GM13977 (cell line): ENCODE measurements at regions not wholly inside any gene's neighbourhood (a gene's known extent, or its start where the extent isn't known, plus 50 kb on each side); places are given as distances from the start of the nearest gene placed in this dataset.
"Not testable (repeated sequence)": the region's sequence is repeated elsewhere in the genome, so short reads cannot be mapped to it uniquely, and the experiment has no call there.

Source experiments
- DNase-seq: peaks from one replicate; pipeline ENCODE4 v3.0.0; 2012; ENCODE audit warnings: low spot score
- CTCF ChIP-seq: IDR thresholded peaks from 2 replicates; pipeline ENCODE4 v1.5.1; 2012; ENCODE audit warnings: mild to moderate bottlenecking, control low read depth; ENCODE audit not compliant: insufficient read depth; ENCODE audit errors: extremely low read depth, missing control alignments
- in situ Hi-C: fragments of 300-500 bp; cut with MboI; formaldehyde crosslinking; loops from one replicate; pipeline ENCODE4 v1.12.0; 2022; ENCODE audit warnings: low sequenced_read_pairs, low pct_unique_long_range_greater_than_20kb, mixed read lengths, inconsistent platforms; ENCODE audit not compliant: unreplicated experiment

GRCh38 chr1:229169399-229169798 lies 101.5 kb upstream of the RAB4A start:
- no peak for DNase-seq
- TF ChIP-seq CTCF, result no peak
- in situ Hi-C loops, result no loop called here

DNA sequence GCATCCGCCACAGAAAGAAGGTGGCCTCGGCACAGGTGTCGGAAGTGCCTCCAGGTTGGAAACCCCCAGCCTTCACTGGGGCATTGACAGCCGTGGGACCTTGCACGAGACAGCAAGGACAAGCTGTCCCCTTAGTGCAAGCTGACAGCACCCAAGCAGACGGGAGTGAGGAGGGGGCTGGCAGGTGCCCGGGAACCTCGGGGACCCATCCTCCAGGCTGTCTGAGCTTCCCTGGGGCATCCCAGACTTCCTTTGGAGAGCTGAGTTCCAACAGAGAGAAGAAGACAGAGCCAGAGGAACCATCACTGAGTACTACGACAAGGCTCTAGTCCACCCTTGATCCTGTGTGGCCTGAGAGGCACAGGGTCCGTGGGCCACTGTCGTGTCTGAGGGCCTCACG lies 100.6 kb upstream of the RAB4A start:
- in situ Hi-C loops, result no loop called here
- TF ChIP-seq CTCF, result no peak
- DNase-seq, result no peak

GRCh38 chr1:229170778-229171505 lies 100.0 kb upstream of the RAB4A start:
- in situ Hi-C loops, result no loop called here
- no peak for DNase-seq
- no peak for TF ChIP-seq CTCF

- DNase-seq, result no peak
Measured at GRCh38 chr1:229171934-229172333, 99.0 kb upstream of the RAB4A start.

DNA sequence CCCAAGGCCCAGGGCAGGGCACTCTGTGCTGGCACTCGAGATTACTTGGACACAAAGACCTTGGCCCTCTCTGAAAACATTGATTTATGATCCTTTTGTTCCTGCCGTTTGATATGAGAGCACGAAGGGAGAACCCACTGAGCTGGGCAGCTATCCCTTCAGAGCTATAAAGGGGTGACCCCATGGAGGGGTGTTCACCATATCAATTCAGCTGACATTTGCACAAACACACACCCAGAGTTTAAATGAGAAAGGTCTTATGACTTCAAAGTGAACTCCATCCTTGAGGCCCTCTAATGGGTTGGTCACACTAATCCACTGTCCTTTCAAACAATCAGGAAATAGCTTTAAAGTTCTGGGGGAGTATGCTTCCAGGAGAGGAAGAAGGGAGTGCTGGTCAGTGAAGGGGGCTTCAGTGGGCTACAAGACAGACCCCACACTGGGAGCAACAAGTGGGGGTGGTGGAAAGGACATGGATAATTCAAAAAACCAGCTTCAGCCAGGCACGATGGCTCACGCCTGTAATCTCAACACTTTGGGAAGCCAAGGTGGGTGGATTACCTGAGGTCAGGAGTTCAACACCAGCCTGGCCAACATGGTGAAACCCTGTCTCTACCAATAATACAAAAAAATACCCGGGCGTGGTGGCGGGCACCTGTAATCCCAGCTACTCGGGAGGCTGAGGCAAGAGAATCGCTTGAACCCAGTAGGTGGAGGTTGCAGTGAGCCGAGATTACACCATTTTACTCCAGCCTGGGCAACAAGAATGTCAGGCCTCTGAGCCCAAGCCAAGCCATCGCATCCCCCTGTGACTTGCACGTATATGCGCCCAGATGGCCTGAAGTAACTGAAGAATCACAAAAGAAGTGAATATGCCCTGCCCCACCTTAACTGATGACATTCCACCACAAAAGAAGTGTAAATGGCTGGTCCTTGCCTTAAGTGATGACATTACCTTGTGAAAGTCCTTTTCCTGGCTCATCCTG lies 97.1 kb upstream of the RAB4A start:
- in situ Hi-C loops, DNase-seq: not testable (repeated sequence)

More at GRCh38 chr1:229171934-229172333, 99.0 kb upstream of the RAB4A start:
- no peak for TF ChIP-seq CTCF
- in situ Hi-C loops, result no loop called here

DNA sequence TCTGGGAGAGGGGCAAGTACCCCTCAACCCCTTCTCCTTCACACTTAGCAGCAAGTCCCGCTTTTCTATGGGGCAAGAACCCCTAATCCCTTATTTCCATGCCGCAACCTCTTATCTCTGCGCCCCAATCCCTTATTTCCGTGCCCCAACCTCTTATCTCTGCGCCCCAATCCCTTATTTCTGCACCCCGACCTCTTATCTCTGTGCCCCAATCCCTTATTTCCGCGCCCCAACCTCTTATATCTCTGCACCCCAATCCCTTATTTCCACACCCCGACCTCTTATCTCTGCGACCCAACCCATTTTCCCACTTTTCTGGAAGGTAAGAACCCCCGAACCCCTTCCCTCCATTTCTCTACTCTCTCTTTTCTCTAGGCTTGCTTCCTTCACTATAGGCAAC lies 95.6 kb upstream of the RAB4A start:
- in situ Hi-C loops, DNase-seq: not testable (repeated sequence)

DNA sequence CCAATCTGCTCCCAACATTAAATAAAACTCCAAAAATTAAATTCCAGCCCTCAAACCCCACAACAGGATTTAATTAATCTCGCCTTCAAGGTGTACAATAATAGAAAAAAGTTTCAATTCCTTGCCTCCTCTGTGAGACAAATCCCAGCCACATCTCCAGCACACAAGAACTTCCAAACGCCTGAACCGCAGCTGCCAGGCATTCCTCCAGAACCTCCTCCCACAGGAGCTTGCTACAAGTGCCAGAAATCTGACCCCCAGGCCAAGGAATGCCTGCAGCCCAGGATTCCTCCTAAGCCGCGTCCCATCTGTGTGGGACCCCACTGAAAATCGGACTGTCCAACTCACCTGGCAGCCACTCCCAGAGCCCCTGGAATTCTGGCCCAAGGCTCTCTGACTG lies 94.5 kb upstream of the RAB4A start:
- DNase-seq, in situ Hi-C loops: not testable (repeated sequence)

DNA sequence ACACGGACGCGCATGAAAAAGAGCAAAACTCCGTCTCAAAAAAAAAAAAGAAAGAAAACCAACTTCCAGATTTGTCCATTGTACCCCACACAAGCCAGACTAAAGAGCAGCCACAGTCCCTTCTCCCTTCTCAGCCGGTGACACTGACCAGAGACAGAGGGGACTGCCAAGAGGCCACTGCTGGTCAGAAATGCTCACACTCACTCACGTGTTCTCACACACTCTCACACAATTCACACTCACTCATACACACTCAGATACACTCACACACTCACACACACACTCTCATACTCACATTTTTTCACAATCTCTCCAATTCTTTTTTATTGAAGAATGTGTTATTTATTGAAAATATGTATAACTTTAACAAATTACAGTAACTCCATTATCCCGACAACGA lies 90.8 kb upstream of the RAB4A start:
- DNase-seq, result no peak
- in situ Hi-C loops, result no loop called here
- no peak for TF ChIP-seq CTCF
